PFSK-1 (cell line): ENCODE measurements at regions not wholly inside any gene's neighbourhood (a gene's known extent, or its start where the extent isn't known, plus 50 kb on each side); places are given as distances from the start of the nearest gene placed in this dataset.

ENCODE experiments used
- FOXP2 ChIP-seq: optimal IDR thresholded peaks from 2 replicates; pipeline ENCODE3; 2011; ENCODE audit warnings: borderline replicate concordance, control low read depth, inconsistent platforms; ENCODE audit not compliant: insufficient read depth; ENCODE audit errors: extremely low read length, extremely low read depth
- POLR2AphosphoS5 ChIP-seq: IDR thresholded peaks from 2 replicates; pipeline ENCODE4 v1.6.1; 2012; ENCODE audit warnings: low read depth, mild to moderate bottlenecking, control low read depth, low read length, moderate library complexity
- REST ChIP-seq, 2 experiments: IDR thresholded peaks; 2 replicates each; pipeline versions ENCODE4 v1.6.1 to v1.8.0; 2011 to 2012; ENCODE audit warnings: low read depth in 2 of 2, low read length in 2 of 2, control low read depth in 1 of 2, inconsistent platforms in 1 of 2, mild to moderate bottlenecking in 1 of 2, moderate library complexity in 1 of 2; ENCODE audit not compliant: insufficient read depth in 1 of 2
- SIN3A ChIP-seq: IDR thresholded peaks from 2 replicates; pipeline ENCODE4 v1.6.1; 2012; ENCODE audit warnings: mild to moderate bottlenecking, low read length, moderate library complexity, borderline replicate concordance; ENCODE audit not compliant: insufficient read depth
- TAF1 ChIP-seq: IDR thresholded peaks from 2 replicates; pipeline ENCODE4 v1.6.1; 2012; ENCODE audit warnings: low read length, control low read depth, borderline replicate concordance; ENCODE audit not compliant: insufficient read depth

GRCh38 chr3:176167272-176167671 is 1030.0 kb downstream of the TBL1XR1 start:
- TF ChIP-seq REST (IDR thresholded peaks at IDR 0.05; ENCODE audit: insufficient read depth in 1 of 2, low read depth in 2 of 2, low read length in 2 of 2) (no peak), TAF1 (no peak), SIN3A (no peak), POLR2AphosphoS5 (no peak), FOXP2 (no peak)
